HUES6 (cell line): ENCODE measurements at regions not wholly inside any gene's neighbourhood (a gene's known extent, or its start where the extent isn't known, plus 50 kb on each side); places are given as distances from the start of the nearest gene placed in this dataset.
A peak's percentile ranks its signal among the peaks of the same experiment; 100 is the strongest.
"Not testable (repeated sequence)": the region's sequence is repeated elsewhere in the genome, so short reads cannot be mapped to it uniquely, and the experiment has no call there.

Experiments used
- H3K27ac ChIP-seq: 2 replicates; pipeline ENCODE4 v1.7.0; 2013; ENCODE audit warnings: low read depth, mild to moderate bottlenecking, low read length, inconsistent platforms
- H3K27me3 ChIP-seq: 2 replicates; pipeline ENCODE4 v1.6.1; 2013; ENCODE audit warnings: low read length; ENCODE audit not compliant: control insufficient read depth, insufficient read depth
- H3K36me3 ChIP-seq: 2 replicates; pipeline ENCODE4 v1.6.1; 2013; ENCODE audit warnings: low read length; ENCODE audit not compliant: control insufficient read depth, insufficient read depth
- H3K4me1 ChIP-seq: 2 replicates; pipeline ENCODE4 v1.6.1; 2013; ENCODE audit warnings: low read length; ENCODE audit not compliant: control insufficient read depth, insufficient read depth
- H3K4me3 ChIP-seq: 2 replicates; pipeline ENCODE4 v1.5.1; 2013; ENCODE audit warnings: low read depth, low read length
- H3K9ac ChIP-seq: one replicate; pipeline ENCODE4 v1.6.1; 2013; ENCODE audit warnings: mild to moderate bottlenecking, low read length
- H3K9me3 ChIP-seq: 2 replicates; pipeline ENCODE4 v1.6.1; 2013; ENCODE audit warnings: low read depth, low read length; ENCODE audit not compliant: control insufficient read depth, insufficient read depth

GRCh38 chrX:101823236-101823635 is 108.6 kb downstream of the ZMAT1 start:
- H3K4me3 ChIP-seq, result no peak overlapping the region
- no peak overlapping the region for H3K9ac ChIP-seq
- H3K9me3 ChIP-seq, result peaks cover 11% of the 10 kb centered on the region; the same call in 1 of the 2 replicates
- no peaks in the 10 kb centered on the region for H3K27me3 ChIP-seq
- no peaks in the 10 kb centered on the region for H3K4me1 ChIP-seq
- H3K27ac ChIP-seq, result no peak overlapping the region
- no peaks in the 10 kb centered on the region for H3K36me3 ChIP-seq

- H3K4me3 ChIP-seq, H3K27me3 ChIP-seq, H3K27ac ChIP-seq, H3K36me3 ChIP-seq, H3K4me1 ChIP-seq, H3K9ac ChIP-seq: not testable (repeated sequence)
- H3K9me3 ChIP-seq, result peaks cover 32% of the 10 kb centered on the region
Observed at GRCh38 chrX:101817739-101818138, 114.1 kb downstream of the ZMAT1 start.

GRCh38 chrX:101813200-101813599 is 118.6 kb downstream of the ZMAT1 start:
- H3K9me3 ChIP-seq, result peaks cover 43% of the 10 kb centered on the region
- no peaks in the 10 kb centered on the region for H3K36me3 ChIP-seq
- H3K27me3 ChIP-seq, result no peaks in the 10 kb centered on the region
- H3K9ac ChIP-seq, result no peak overlapping the region
- no peak overlapping the region for H3K27ac ChIP-seq
- H3K4me1 ChIP-seq, result no peaks in the 10 kb centered on the region
- H3K4me3 ChIP-seq, result no peak overlapping the region

GRCh38 chrX:101803451-101803850 is 128.4 kb downstream of the ZMAT1 start:
- H3K27ac ChIP-seq, result no peak overlapping the region
- no peaks in the 10 kb centered on the region for H3K36me3 ChIP-seq
- no peaks in the 10 kb centered on the region for H3K4me1 ChIP-seq
- no peaks in the 10 kb centered on the region for H3K27me3 ChIP-seq
- H3K4me3 ChIP-seq, result no peak overlapping the region
- no peak overlapping the region for H3K9ac ChIP-seq
- no peaks in the 10 kb centered on the region for H3K9me3 ChIP-seq

GRCh38 chrX:101799387-101799786 is 132.4 kb downstream of the ZMAT1 start:
- Histone ChIP-seq H3K9me3 (peaks cover 3% of the 10 kb centered on the region; the same call in 1 of the 2 replicates), H3K4me1 (no peaks in the 10 kb centered on the region), H3K27ac (no peak overlapping the region), H3K4me3 (peak overlapping the region; percentile 8; the same call in 1 of the 2 replicates), H3K9ac (no peak overlapping the region), H3K27me3 (no peaks in the 10 kb centered on the region; the same call in 1 of the 2 replicates), H3K36me3 (no peaks in the 10 kb centered on the region)

- no peaks in the 10 kb centered on the region for H3K36me3 ChIP-seq
- H3K9me3 ChIP-seq, result peaks cover 7% of the 10 kb centered on the region
- no peak overlapping the region for H3K9ac ChIP-seq
- no peaks in the 10 kb centered on the region for H3K4me1 ChIP-seq
- no peak overlapping the region for H3K4me3 ChIP-seq
- H3K27me3 ChIP-seq, result no peaks in the 10 kb centered on the region
- no peak overlapping the region for H3K27ac ChIP-seq
Observed at GRCh38 chrX:101787934-101788333, 128.3 kb upstream of the ARMCX2 start.

GRCh38 chrX:101785142-101785541 is 125.5 kb upstream of the ARMCX2 start:
- H3K4me1 ChIP-seq, result no peaks in the 10 kb centered on the region
- H3K9ac ChIP-seq, result no peak overlapping the region
- no peak overlapping the region for H3K4me3 ChIP-seq
- no peaks in the 10 kb centered on the region; the same call in 1 of the 2 replicates for H3K27me3 ChIP-seq
- peaks cover 5% of the 10 kb centered on the region for H3K9me3 ChIP-seq
- H3K27ac ChIP-seq, result no peak overlapping the region
- H3K36me3 ChIP-seq, result no peaks in the 10 kb centered on the region

- H3K27ac ChIP-seq, H3K9ac ChIP-seq, H3K36me3 ChIP-seq, H3K27me3 ChIP-seq, H3K4me3 ChIP-seq, H3K4me1 ChIP-seq, H3K9me3 ChIP-seq: not testable (repeated sequence)
Observed at GRCh38 chrX:101780421-101780820, 120.8 kb upstream of the ARMCX2 start.

- Histone ChIP-seq H3K4me3 (no peak overlapping the region), H3K27ac (no peak overlapping the region)
Observed at GRCh38 chrX:101774340-101774739, 114.7 kb upstream of the ARMCX2 start.

GRCh38 chrX:101764538-101764937 is 104.9 kb upstream of the ARMCX2 start:
- no peak overlapping the region for H3K9ac ChIP-seq
- H3K27me3 ChIP-seq, result no peaks in the 10 kb centered on the region
- no peak overlapping the region for H3K27ac ChIP-seq
- no peaks in the 10 kb centered on the region for H3K4me1 ChIP-seq
- H3K4me3 ChIP-seq, result no peak overlapping the region
- no peaks in the 10 kb centered on the region for H3K36me3 ChIP-seq
- H3K9me3 ChIP-seq, result no peaks in the 10 kb centered on the region

More at GRCh38 chrX:101774340-101774739, 114.7 kb upstream of the ARMCX2 start:
- Histone ChIP-seq H3K9me3 (no peaks in the 10 kb centered on the region), H3K9ac (no peak overlapping the region), H3K4me1 (no peaks in the 10 kb centered on the region), H3K27me3 (no peaks in the 10 kb centered on the region; the same call in 1 of the 2 replicates), H3K36me3 (no peaks in the 10 kb centered on the region)

- H3K27me3 ChIP-seq, result 0 out of 2 replicates have a peak, but pooled peaks cover 3% of the 10 kb centered on the region
- H3K36me3 ChIP-seq, result no peaks in the 10 kb centered on the region
- H3K27ac ChIP-seq, result no peak overlapping the region
- H3K4me3 ChIP-seq, result no peak overlapping the region
- H3K9ac ChIP-seq, result no peak overlapping the region
- no peaks in the 10 kb centered on the region for H3K9me3 ChIP-seq
- peaks cover 14% of the 10 kb centered on the region for H3K4me1 ChIP-seq
Observed at GRCh38 chrX:101759000-101759399, 99.3 kb upstream of the ARMCX2 start.

GRCh38 chrX:101750744-101751143 is 91.1 kb upstream of the ARMCX2 start:
- Histone ChIP-seq H3K27ac (no peak overlapping the region), H3K9ac (no peak overlapping the region), H3K27me3 (no peaks in the 10 kb centered on the region; the same call in 1 of the 2 replicates), H3K4me1 (0 out of 2 replicates have a peak, but pooled peaks cover 3% of the 10 kb centered on the region), H3K4me3 (no peak overlapping the region), H3K9me3 (no peaks in the 10 kb centered on the region), H3K36me3 (no peaks in the 10 kb centered on the region)
